Right lobe of liver (tissue), 4 donors: ENCODE measurements at regions not wholly inside any gene's neighbourhood (a gene's known extent, or its start where the extent isn't known, plus 50 kb on each side); places are given as distances from the start of the nearest gene placed in this dataset.

Experiments used
- CTCF ChIP-seq, 4 donors: fragments of 200-600 bp in 3 of 4; fragments of 450-650 bp in 1 of 4; IDR thresholded peaks; one replicate each; pipeline versions ENCODE4 v1.5.1 to v1.8.0; 2016 to 2022; ENCODE audit warnings: antibody characterized with exemption in 4 of 4, mild to moderate bottlenecking in 2 of 4
- POLR2A ChIP-seq: fragments of 450-650 bp; IDR thresholded peaks from one replicate; pipeline ENCODE4 v1.6.1; 2017; ENCODE audit warnings: antibody characterized with exemption, mild to moderate bottlenecking
- donor health status: DM: no; HTN: no; CAD: no.
- donor health status: DM: no; HTN: no; CAD: no.
- donor health status: DM: no; HTN: yes; CAD: no.

- TF ChIP-seq CTCF (IDR thresholded peaks at IDR 0.05) (no peak), POLR2A (no peak)
Measured at GRCh38 chr15:93500155-93500554, 411.1 kb upstream of the RGMA start.
